Uterus (tissue), 2 donors: ENCODE measurements at regions not wholly inside any gene's neighbourhood (a gene's known extent, or its start where the extent isn't known, plus 50 kb on each side); places are given as distances from the start of the nearest gene placed in this dataset.

ENCODE experiments used
- CTCF ChIP-seq, 4 experiments: fragments of 200-600 bp in 2 of 4; fragments of 450-650 bp in 2 of 4; sonication (generic) in 2 of 4; IDR thresholded peaks; one replicate each; pipeline ENCODE4 v1.5.1; 2016 to 2019; ENCODE audit warnings: antibody characterized with exemption in 4 of 4, mild to moderate bottlenecking in 2 of 4, moderate library complexity in 1 of 4
- POLR2A ChIP-seq, 2 donors: fragments of 450-650 bp; IDR thresholded peaks; one replicate each; pipeline ENCODE4 v1.6.1; 2016; ENCODE audit warnings: antibody characterized with exemption in 2 of 2, mild to moderate bottlenecking in 1 of 2, moderate library complexity in 1 of 2

GRCh38 chr7:159318682-159319351, 174.2 kb upstream of the VIPR2 start:
- no peak for TF ChIP-seq CTCF (IDR thresholded peaks at IDR 0.05)
- no peak for TF ChIP-seq POLR2A (IDR thresholded peaks at IDR 0.05)
